ENCODE measurements at regions not wholly inside any gene's neighbourhood (a gene's known extent, or its start where the extent isn't known, plus 50 kb on each side); places are given as distances from the start of the nearest gene placed in this dataset.

DNA sequence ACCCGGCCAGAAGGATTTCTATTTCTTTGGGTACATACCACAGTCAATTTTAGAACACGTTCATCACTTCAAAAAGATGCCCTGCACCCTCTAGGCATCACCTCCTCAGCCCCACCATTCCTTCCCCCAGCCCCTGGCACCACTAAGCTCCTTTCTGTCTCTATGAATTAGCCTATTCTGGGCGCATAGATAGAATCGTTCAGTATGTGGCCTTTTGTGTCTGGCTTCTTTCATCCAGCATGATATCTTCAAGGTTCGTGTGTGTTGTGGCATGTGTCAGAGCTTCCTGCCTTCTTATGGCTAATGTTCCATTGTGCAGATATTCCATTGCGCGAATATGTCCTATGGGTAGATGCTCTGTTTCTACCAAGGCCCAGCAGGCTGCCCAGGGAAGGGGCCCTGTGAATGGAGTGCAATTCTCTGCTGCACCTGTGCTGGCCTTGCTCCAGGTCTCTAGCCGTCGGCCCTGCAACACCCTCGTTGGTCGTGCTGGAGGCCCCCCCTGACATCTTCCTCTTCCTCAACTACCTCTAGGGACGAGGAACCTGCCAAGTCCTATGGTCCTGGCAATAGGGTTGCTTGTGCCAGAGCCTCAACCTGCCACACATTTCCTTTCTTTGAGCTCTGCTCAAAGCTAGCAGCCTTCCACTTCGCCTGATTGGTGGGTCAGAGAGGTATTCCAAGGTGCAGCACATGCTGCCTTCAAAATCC is 113.5 kb downstream of the RIPK4 start:
- no peak for DNase-seq (ENCODE audit: low spot score)

GRCh38 chr21:41651830-41652229 is 115.0 kb downstream of the RIPK4 start:
- no peak for DNase-seq (ENCODE audit: low spot score)

DNA sequence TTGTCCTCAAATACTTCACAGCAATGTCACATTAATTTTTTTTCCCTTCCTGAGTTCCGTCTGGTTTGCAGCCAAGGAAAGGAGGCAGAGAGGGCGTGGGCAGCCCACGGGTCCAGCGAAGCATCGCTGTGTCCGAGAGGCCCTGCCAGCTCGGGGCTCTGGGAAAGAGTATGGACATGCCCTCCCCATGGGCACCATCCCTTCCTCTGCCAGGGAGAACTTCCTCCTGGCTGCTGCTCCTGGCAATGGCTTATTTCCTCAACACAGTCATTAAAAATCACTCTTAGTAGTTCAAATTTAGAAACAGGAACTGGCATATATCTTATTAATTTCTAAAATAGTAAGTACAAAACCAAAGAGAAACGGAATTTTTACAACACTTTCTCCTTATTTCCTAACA is 115.4 kb downstream of the RIPK4 start:
- DNase-seq (ENCODE audit: low spot score) = no peak

DNA sequence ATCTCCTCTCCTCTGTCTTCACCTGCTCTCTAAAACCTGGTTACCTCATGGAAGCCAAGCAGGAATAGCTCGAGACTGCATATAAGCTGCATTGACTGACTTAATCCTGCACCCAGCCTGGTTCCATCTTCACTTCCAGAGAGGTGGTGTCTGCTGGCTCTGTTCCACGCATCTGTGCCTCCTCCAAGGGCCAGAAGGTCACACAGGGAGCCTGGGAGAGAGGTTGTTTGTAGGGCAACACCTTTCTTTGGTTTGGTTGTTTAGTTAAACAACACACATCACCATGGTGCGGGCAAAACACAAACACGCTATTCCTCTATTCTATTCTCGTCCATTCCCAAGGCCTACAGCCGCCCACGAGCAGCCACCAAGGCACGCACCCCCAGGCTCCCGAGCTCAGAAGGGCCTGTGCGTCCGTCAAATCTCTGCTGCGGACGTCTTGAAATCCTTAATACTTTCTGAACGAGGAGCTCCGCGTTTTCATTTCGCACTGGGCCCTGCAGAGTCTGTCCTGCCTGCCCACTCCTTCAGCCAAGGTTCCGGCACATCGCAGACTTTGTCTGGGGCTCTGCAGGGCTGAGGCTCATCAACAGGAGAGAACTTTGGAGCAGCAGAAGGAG is 116.2 kb downstream of the RIPK4 start:
- DNase-seq (ENCODE audit: low spot score) = no peak

GRCh38 chr21:41648591-41649031 is 118.2 kb downstream of the RIPK4 start:
- no peak for DNase-seq (ENCODE audit: low spot score)

- DNase-seq (ENCODE audit: low spot score) = no peak
These were observed 118.9 kb downstream of the RIPK4 start for GRCh38 chr21:41647806-41648561.

DNA sequence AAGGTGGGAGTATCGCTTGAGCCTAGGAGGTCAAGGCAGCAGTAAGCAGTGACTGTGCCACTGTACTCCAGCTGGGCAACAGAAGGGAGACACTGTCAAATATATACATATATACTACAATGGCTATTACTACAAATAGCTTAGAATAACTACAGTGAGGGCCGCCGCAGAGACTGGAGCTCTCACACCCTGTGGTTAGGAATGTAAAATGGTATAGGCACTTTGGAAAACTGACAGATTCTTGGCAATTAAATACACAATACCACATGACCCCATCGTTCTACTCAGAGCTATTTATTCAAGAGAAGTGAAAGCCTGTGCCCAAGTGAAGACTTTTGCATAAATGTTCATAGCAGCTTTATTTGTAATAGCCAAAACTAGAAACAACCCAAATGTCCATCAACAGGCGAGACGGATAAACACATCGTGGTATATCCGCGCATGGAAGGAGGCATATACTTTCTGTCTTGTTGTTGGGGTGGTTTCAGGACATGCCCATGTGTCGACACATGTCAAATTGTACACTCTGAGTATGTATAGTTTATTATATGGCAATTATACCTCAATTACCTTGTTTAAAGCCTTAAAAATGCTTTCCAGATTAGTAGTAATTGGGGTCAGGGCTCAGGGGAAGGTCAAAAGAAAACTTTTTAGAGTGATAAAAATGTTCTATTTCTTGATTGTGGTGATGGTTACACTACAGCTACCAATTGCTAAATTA is 123.4 kb downstream of the RIPK4 start:
- DNase-seq (ENCODE audit: low spot score) = no peak

DNA sequence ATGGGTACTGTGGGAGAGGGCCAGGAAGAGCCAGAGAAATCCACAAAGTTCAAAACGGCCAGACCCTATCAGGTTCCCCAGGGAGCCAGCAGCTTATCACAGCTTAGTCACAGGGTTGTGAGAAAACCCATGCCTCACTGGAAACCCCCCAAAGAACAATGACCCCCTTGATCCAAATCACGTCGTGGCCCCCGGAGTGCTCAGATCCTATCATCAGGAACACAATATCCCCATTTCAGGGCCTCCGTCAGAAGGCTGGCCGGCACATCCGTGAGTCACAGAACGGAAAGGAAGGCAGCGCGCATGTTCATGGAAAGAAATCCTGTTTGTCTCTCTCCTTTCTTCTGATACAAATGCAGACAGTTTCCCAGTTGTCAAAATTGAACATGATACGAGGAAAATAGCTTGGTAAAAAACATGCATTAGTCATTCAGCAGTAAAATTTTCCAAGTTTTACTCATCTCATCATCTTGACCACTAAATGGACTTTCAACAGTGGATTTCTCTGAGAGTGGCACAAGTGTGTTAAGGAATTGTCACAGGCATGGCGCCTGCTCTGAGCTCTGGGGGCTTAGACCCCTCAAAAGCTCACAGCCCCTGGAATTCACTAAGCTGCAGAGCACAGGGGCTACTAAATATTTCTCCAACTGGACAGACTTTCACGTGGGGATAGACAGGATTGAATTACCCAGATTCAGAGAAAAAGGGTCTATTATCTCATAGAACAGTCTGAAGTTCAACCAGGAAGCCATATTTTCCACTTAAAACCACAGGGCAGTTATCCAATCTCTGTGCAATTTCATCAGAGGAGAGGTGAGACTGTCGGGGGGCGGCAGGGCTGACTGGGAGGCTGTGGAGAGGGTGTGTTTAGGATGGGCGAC is 124.8 kb downstream of the RIPK4 start:
- no peak for DNase-seq (ENCODE audit: low spot score)

GRCh38 chr21:41641510-41641815 is 125.4 kb downstream of the RIPK4 start:
- no peak for DNase-seq (ENCODE audit: low spot score)

DNA sequence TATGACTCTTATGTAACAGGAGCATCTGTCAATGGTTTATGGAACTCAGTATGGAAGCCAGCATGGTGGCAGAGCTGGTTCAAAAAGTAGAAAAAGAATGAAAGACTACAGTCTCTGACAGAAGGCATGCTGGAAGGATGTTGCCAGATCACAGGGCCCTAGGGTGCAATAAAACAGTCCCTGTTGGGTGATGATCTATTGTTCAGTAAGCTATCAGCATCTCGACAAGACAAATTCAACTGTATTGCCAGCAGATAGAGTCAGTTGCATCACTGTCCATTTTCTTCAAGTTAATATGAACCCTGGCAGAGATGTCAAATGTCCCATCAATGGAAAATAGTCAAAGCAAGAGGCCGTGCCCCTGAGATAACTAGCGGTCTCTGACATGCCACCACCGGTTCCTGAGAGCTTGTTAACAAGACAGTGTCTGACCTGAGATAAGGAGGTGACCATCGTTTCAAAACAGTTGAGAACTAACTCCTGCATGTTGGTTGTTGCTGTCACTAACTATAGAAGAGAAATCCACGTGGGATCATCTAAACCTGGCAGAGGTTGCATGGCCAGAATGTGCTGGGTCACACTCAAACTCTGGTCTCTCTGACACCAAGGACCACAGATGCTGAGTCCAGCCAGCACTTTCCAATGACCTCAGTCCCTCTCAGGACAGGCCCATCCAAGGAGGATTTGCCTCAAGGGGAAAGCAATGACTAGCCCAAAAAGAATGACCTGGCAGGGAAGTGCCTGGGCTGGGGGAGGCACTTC is 125.9 kb downstream of the RIPK4 start:
- DNase-seq (ENCODE audit: low spot score) = no peak

DNA sequence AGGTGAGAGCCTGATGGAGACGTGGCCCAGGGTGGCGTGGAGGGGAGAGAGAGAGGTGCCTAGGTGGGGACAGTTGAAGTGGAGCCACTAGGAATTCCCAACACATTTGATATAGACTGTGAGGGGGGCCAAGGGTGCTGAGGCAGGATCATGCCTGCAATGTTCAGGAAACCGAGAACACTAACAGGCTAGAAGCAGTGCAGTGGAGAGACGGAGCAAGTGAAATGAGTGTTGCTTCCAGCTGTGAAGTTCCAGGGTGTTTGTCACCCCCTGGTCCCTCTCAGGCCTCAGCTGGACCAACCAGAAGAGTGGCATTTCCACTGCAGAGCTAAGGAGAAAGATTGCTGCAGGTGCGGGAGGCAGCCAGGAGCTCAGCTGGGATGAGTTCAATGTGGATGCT is 127.1 kb downstream of the RIPK4 start:
- DNase-seq (ENCODE audit: low spot score) = no peak

- no peak for DNase-seq (ENCODE audit: low spot score)
These were observed 127.5 kb downstream of the RIPK4 start for GRCh38 chr21:41639336-41639735.

DNA sequence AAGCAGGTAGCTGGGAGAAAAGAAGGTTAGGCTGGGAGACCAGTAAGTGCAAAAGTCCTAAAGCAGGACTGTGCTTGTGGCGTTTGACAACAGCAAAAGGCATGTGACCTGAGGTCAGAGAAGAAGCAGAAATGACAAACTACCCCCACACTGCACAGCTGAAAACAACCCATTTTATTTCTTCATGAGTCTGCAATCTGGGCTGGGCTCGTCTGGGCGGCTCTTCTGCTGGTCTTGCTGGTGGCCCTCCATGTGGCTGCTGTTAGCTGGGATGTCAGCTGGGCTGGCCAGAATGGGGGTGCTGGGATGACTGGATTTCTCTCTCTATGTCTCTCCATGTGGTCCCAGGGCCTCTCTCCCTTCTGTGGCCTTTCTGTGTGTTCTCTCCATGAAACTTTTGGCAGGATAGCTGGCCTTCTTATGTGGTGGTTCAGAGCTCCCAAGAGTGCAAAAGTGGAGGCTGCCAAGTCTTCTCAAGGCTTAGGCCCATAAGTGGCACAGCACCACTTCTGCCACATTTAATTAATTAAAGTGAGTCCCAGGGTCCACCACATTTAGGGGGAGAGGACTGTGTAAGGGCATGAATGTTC is 128.6 kb downstream of the RIPK4 start:
- DNase-seq (ENCODE audit: low spot score) = no peak

- no peak for DNase-seq (ENCODE audit: low spot score)
These were observed 129.0 kb upstream of the TMPRSS2 start for GRCh38 chr21:41636636-41637630.

GRCh38 chr21:41635874-41636273 is 127.9 kb upstream of the TMPRSS2 start:
- DNase-seq (ENCODE audit: low spot score) = no peak

DNA sequence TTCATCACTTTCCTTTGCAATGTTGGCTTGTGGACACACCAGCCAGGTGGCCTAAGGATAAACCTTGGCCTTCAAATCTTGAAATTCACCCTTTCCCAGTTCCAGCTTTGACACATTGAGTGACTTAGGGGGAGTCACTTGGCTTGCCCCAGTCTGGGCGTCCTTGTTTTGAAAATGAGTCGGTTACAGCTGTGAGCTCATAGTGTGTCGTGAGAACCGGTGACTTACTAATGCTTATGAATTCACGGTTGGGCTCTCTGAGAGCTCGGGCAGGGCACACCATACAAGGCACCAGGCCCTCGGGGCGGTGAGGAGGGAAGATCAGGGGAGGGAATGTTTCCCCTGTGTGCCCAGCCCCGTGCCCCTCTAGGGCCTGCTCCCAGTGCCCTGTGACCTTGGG is 126.9 kb upstream of the TMPRSS2 start:
- DNase-seq (ENCODE audit: low spot score) = no peak

GRCh38 chr21:41634211-41634694 is 126.3 kb upstream of the TMPRSS2 start:
- no peak for DNase-seq (ENCODE audit: low spot score)

GRCh38 chr21:41633627-41634026 is 125.7 kb upstream of the TMPRSS2 start:
- no peak for DNase-seq (ENCODE audit: low spot score)
